Middle frontal gyrus (tissue), 1 donor: ENCODE measurements at regions not wholly inside any gene's neighbourhood (a gene's known extent, or its start where the extent isn't known, plus 50 kb on each side); places are given as distances from the start of the nearest gene placed in this dataset.
A peak's percentile ranks its signal among the peaks of the same experiment; 100 is the strongest.

Experiments used
- DNase-seq: peaks from one replicate; pipeline ENCODE4 v3.0.0-alpha.2; 2015; ENCODE audit warnings: low spot score; ENCODE audit errors: extremely low spot score

DNA sequence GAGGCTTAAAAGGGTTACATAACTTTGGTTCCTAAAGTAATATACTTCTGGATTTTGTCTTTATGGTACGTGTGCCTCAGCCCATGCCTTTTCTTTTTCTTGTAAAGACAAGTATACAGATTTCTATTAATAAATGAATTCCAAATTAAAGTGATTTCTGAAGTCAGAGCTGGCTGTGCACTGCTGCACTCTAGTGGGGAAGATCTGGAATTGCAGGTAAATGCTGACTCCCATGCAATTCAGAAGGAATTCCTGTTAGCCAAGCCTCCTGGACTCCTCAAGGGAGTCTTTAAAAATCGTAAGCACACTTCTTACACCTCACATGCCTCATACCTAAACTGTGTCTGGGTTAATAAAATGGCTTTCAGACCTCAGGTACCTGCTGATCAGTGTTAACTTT, 118.4 kb upstream of the SLC7A1 start:
- no peak for DNase-seq

GRCh38 chr13:29711776-29712175, 116.3 kb upstream of the SLC7A1 start:
- DNase-seq: no peak

- DNase-seq: no peak
Measured at GRCh38 chr13:29710511-29710910, 115.0 kb upstream of the SLC7A1 start.

- DNase-seq: no peak
Measured at GRCh38 chr13:29709407-29710069, 114.0 kb upstream of the SLC7A1 start.

GRCh38 chr13:29707876-29708543, 112.5 kb upstream of the SLC7A1 start:
- DNase-seq: no peak

- DNase-seq: no peak
Measured at GRCh38 chr13:29706923-29707322, 111.4 kb upstream of the SLC7A1 start.

GRCh38 chr13:29704648-29705047, 109.2 kb upstream of the SLC7A1 start:
- DNase-seq: no peak

GRCh38 chr13:29703421-29703820, 107.9 kb upstream of the SLC7A1 start:
- DNase-seq: no peak

GRCh38 chr13:29702912-29703351, 107.4 kb upstream of the SLC7A1 start:
- DNase-seq: no peak

DNA sequence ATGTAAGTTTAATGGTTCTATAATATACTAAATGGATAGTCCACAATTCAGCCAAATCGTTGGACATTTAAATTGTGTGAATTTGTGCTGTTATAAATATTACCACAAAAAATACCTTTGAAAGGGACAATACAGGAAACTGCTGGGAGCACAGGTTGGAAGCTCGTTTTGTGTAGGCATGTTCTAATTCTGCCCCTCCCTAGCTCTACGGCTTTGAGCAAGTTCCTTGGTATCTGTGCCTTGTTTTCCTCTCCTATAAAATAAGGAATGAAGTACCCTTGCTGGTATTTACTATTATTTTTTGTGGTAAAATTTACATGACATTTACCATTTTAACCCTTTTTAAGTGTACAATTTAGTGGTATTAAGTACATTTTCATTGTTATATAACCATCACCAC, 102.6 kb upstream of the SLC7A1 start:
- DNase-seq: no peak

GRCh38 chr13:29696606-29697005, 101.1 kb upstream of the SLC7A1 start:
- peak; percentile 9 for DNase-seq

- no peak for DNase-seq
Measured at GRCh38 chr13:29693275-29693945, 97.9 kb upstream of the SLC7A1 start.

DNA sequence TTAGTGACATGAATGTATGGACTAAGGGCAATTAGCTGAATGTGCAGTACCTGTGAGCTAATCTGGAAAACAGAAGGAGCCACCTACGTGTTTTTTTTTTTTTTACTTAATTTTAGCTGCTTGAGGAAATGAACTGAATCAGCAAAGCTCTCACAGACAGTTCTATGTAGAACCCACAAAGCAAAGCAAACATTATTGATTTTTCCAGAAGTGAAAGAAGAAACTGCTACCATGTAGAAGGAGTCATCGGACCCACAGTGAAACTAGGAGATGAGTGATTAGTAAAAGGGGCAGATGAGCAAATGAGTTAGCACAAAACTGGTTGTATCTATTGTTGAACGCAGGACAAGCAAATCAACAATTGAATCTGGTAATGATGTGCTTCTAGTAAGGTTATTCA, 94.1 kb upstream of the SLC7A1 start:
- DNase-seq: no peak

- no peak for DNase-seq
Measured at GRCh38 chr13:29688193-29688592, 92.7 kb upstream of the SLC7A1 start.

- peak; percentile 26 for DNase-seq
Measured at GRCh38 chr13:29684441-29684840, 89.0 kb upstream of the SLC7A1 start.

- no peak for DNase-seq
Measured at GRCh38 chr13:29683041-29683440, 87.6 kb upstream of the SLC7A1 start.

- DNase-seq: no peak
Measured at GRCh38 chr13:29681864-29682263, 86.4 kb upstream of the SLC7A1 start.

DNA sequence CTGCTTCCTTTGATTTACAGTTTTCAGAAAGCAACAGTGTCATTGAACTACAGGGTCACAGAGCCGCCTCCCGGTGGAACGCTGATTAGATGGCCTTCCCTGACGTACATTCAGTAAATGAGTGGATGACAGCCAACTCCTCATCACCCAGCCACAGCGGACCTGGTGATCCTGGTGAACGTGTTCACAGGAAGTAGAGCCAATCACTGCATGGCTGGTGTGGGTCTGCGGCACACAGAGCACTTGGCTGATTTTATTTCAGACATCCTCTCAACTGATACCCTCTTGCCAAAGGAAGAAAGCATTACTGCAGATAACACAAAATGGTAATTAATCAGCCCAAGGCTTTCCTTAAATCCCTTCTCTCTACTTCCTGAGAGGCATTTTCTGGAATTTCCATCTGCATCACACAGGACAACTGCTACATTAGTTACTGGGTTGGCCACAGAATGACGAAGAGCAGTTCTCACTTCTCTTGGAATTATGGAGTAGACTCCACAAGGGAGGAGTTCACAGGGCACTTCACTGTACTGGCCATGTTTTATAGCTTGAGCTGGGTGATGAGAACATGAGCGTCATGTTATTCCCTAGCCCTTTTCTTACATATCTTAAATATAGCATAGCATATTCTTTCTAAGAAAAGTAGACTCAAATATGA, 84.0 kb upstream of the SLC7A1 start:
- DNase-seq: no peak

GRCh38 chr13:29677627-29678026, 82.1 kb upstream of the SLC7A1 start:
- DNase-seq: no peak

- no peak for DNase-seq
Measured at GRCh38 chr13:29676941-29677452, 81.5 kb upstream of the SLC7A1 start.

GRCh38 chr13:29676535-29676934, 81.0 kb upstream of the SLC7A1 start:
- no peak for DNase-seq

DNA sequence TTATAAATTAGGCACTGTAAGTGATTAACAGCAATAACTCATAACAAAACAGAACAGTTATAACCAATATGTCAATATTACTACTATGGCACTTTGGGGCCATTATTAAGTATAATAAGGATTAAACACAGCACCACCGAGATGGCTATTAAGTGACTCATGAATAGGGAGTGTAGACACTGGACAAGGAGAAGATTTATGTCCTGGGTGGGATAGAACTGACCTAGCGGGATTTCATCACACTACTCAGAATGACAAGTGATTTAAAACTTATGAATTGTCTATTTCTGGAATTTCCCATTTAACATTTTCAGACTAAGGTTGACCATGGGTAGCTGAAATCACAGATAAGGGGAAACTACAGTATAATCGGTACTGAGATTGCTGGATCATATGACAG, 79.0 kb upstream of the SLC7A1 start:
- no peak for DNase-seq
